GM12865 (cell line): ENCODE measurements at regions not wholly inside any gene's neighbourhood (a gene's known extent, or its start where the extent isn't known, plus 50 kb on each side); places are given as distances from the start of the nearest gene placed in this dataset.

Experiments
- DNase-seq: peaks from one replicate; pipeline ENCODE4 v3.0.0; 2010; ENCODE audit warnings: low read depth
- H3K4me3 ChIP-seq: 2 replicates; pipeline ENCODE4 v1.5.1; 2011; ENCODE audit warnings: mild to moderate bottlenecking, low read depth, low read length, control low read depth
- CTCF ChIP-seq: IDR thresholded peaks from 2 replicates; pipeline ENCODE4 v1.5.1; 2011; ENCODE audit warnings: low read length, control low read depth, low read depth, inconsistent platforms; ENCODE audit not compliant: insufficient read depth; ENCODE audit errors: missing control alignments

- no peak overlapping the region for H3K4me3 ChIP-seq
- no peak for TF ChIP-seq CTCF
- DNase-seq = no peak
Measured at GRCh38 chr22:48536541-48537342, 1290.9 kb downstream of the BRD1 start.

- H3K4me3 ChIP-seq = no peak overlapping the region
- DNase-seq = no peak
- no peak for TF ChIP-seq CTCF
Measured at GRCh38 chr22:48535868-48536540, 1291.7 kb downstream of the BRD1 start.

- no peak for TF ChIP-seq CTCF
Measured at GRCh38 chr22:48534395-48534958, 1293.2 kb downstream of the BRD1 start.

GRCh38 chr22:48532986-48533385, 1294.7 kb downstream of the BRD1 start:
- H3K4me3 ChIP-seq = no peak overlapping the region
- DNase-seq = no peak
- TF ChIP-seq CTCF = no peak

More at GRCh38 chr22:48534395-48534958, 1293.2 kb downstream of the BRD1 start:
- DNase-seq = no peak
- H3K4me3 ChIP-seq = no peak overlapping the region

GRCh38 chr22:48531761-48532435, 1295.8 kb downstream of the BRD1 start:
- no peak overlapping the region for H3K4me3 ChIP-seq
- TF ChIP-seq CTCF = no peak
- no peak for DNase-seq

GRCh38 chr22:48531108-48531507, 1296.6 kb downstream of the BRD1 start:
- no peak for TF ChIP-seq CTCF
- no peak overlapping the region for H3K4me3 ChIP-seq
- DNase-seq = no peak
